Kidney tubule cell (primary cell): ENCODE measurements at regions not wholly inside any gene's neighbourhood (a gene's known extent, or its start where the extent isn't known, plus 50 kb on each side); places are given as distances from the start of the nearest gene placed in this dataset.
"Not testable (repeated sequence)": the region's sequence is repeated elsewhere in the genome, so short reads cannot be mapped to it uniquely, and the experiment has no call there.

Source experiments
- DNase-seq: peaks from one replicate; pipeline ENCODE4 v3.0.0-alpha.2; 2018; ENCODE audit warnings: low spot score

DNA sequence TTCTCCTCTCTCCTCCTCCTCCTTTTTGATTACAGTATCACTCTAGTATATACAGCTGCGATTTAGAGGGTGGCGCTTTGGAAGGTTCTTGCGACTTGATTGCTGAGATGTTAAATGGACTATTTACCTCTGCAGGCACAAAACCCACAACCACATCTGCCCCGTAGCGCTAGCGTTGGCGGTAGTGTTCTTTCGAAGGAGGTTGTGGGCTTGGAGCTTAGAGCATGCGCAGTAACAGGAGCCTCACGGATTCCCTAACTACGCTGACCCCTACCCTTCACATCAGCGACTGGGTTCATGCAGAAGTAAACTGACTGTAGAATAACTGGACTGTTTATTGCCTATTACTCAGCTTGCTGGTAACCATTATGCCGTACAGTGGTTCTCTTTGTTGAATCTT is 58.0 kb downstream of the CGGBP1 start:
- DNase-seq = no peak

DNA sequence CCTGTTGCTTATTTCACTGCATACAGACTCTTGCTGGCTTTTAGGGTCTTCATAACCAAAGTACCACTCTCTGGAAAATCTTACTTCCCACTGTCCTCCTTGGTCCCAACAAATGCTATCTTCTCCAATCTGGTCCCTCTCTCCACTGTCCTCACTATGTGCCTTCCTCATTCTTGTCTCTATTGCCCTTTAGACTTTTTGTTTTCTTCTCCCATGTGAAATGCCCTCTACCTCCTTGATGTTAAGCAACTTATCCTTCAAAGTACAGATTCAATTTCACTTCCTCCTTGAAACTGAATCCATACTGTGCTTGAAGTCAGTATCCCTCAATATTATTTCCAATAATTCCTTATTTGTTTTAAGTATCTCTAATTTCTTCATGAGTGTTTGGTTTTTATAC is 60.8 kb downstream of the CGGBP1 start:
- DNase-seq = no peak

DNA sequence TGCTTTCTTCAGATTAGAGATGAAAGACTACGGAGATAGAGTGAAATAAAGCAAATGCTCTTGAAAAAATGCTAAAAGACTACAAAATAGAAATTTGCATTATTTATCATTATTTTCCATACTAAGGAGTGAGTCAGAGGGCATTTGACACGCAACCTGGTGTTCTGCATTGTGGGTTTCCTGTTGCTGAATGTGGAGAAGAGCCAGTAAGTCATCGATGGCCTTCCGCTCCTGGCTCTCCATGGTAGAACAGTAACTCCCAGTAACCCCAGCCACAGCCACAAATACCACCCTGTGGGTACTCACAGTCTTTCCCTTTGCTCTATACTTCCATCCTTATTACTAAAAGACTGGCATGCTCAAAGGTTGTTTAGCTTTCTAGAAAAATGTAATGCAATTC is 61.5 kb downstream of the CGGBP1 start:
- peak; percentile 80 for DNase-seq

DNA sequence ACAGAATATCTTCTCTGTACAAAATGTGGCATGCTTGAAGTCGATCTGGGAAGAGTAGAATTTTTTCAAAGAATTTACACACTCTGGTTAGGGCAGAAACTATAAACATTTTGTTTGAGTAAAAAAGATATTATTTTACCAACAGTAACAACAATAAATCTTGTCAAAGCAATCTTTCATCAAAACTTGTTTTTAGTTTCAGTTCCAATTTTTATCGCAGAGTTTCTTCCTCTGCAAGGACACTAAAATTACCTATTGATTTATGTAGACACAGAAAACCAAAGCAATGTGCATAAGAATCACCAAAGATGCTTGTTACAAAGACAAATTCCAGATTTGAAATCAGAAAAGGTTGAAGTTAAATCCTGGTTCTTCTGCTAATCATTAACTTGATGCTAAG is 61.9 kb downstream of the CGGBP1 start:
- DNase-seq = no peak

DNA sequence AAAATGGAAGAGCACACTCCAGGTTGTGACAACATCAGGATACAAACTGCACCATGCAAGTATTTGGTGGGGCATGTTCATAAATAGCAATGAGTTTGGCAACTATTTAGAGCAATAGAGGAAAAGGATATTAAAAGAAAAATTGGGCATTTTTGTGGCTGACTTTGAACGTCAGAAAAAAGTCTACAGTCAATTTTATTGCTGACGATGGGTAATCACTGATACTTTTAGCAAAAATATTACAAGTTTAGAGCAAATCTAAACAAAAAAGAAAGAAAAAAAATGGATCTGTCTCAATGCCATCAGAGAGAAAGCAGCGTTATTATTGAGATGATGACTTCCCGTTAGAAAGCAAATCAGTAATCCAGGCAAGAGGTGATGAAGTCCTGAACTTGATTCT is 65.2 kb downstream of the CGGBP1 start:
- no peak for DNase-seq

DNA sequence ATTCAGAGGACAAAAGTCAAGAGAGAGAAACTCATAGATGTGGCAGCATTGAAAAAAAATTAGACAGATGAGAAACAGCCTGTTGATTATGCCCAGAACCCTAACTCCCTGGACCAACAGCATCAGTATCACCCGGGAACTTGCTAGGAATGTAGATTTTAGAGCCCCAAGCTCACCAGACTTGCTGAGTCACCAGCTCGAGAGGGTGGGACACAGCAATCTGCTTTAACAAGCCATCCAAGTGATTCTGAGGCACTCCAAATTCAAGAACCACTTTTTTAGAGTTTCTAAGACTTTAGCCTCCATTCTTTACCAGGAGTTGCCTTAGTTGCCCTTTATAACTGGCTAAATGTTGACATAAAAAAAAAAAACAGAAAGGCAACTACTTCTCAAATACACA is 70.9 kb downstream of the CGGBP1 start:
- no peak for DNase-seq

DNA sequence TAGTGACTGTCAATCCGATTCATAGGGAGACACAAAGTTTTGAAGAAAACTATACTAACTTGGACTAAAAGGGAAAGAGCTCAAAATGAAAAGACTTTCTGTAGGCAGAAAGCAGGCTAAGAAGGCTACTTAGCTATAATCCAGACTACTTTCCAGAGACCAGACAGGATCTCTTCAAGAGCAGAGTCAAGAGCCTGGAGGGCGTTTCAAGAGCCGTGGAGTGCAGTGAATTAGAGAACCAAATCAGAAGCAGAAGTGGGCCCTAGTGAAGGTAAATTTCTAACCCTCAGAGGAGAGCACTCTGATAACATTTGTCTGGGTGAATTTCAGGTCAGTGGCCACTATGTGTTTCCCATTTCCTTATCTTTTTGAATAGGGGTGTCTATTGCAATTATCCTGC is 76.4 kb downstream of the CGGBP1 start:
- no peak for DNase-seq

DNA sequence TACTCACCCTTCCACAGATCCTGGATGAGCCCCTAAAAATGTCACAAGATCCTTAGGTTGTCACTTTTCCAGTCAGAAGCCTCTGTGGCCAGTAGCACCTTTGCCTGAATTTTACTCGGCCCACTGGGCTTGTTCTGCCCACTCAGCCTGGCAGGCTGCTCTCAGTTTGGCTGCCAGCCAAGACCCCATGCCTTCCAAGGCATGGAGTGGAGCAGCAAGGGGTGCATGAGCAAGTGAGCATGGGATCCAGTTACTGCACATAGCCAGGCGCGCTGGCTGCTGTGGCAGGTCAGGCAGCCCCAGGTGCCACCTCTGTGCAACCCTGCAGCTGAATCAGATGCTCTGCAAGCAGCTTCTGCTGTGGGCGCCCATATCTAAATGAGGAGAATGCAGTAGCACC is 79.3 kb downstream of the CGGBP1 start:
- DNase-seq = no peak

DNA sequence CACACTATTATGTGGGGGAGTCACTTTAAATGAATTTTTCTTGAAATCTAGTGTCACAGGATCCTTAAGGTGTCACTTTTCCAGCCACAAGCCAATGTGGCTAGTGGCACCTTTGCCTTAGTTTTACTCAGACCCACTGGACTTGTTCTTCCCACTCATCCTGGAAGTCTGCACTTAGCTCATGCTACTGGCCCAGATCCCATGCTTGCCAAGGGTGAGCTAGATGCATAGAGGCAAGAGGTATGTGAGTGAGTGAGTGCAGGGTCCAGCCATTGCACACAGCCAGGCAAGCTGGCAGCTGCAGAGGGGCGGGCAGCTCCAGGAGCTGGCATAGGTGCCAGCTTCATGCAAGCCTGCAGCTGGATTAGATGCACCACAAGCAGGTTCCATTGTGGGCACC is 81.0 kb downstream of the CGGBP1 start:
- no peak for DNase-seq

DNA sequence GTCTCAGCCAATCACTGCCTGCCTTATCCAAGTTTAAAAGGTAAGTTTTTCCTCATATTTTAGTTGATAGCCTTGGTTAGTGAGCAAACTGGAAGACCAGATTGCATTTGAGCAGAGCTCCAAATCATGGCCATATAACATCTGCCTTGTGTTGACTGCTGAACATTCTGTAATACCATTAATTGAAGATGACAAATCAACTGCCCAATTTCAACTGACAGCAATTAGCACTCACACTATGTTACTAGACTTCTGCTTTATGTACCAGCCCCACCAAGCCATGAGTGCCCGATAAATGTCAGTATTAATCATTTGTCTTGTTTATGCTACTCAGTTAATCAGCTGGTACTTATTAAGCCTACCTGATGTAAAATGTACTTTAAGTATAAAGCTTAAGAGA is 83.1 kb downstream of the CGGBP1 start:
- no peak for DNase-seq

DNA sequence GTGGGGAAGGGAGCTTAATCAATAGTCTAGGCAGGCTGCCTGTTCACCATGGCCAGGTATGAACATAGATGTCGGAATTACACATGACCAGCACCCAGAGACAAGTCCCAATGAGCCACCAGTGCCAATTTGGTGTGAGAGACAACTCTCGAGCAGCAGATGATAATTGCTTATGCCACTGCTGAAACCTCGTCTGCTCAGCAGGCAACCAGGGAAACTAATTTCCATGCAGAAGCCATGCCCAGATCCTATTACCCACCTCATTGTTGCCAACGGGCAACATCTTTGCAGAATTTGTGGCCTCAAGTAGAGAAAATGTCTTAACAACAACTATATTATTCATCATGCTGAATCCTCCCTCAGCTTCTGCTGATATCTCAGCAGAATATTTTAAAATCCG is 84.9 kb downstream of the CGGBP1 start:
- no peak for DNase-seq

DNA sequence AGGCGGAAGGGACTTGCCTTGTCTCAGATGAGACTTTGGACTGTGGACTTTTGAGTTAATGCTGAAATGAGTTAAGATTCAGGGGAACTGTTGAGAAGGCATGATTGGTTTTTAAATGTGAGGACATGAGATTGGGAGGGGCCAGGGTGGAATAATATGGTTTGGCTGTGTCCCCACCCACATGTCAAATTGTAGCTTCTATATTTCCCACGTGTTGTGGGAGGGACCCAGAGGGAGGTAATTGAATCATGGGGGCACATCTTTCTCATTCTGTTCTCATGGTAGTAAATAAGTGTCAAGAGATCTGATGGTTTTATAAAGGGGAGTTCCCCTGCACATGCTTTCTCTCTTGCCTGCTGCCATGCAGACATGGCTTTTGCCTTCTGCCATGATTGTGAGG is 89.2 kb downstream of the CGGBP1 start:
- no peak for DNase-seq

DNA sequence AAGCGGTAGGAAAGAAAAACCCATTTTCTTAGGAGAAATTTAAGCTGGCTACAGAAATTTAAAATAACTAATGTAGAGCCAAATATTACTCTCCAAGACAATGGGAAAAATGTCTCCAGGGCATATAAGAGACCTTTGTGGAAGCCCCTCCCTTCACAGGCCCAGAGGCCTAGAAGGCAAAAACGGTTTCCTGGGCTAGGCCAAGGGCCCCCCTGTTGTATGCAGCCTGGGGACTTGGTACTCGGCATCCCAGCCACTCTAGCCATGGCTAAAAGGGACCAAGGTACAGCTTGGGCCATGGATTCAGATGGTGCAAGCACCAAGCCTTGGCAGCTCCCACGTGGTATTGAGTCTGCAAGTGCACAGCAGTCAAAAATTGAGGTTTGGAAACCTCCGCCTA is 90.1 kb downstream of the CGGBP1 start:
- no peak for DNase-seq

DNA sequence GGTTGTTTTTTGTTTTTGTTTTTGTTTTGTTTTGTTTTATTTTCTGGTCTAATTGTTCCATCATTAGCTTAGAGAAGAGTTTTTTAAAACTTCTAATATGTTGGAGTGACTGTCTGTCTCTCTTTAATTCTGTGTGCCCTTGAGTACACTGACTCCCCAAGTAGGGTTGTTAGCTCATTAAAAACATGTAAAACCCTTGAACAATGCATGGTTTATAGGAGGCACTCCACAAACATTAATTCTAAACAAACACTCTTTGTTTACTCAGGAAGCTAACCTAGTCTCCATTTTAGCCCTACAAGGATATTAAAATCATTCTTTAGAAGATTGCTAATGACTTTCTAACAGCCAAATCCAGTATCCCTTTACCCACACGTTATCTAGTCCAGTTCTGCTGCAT is 100.5 kb downstream of the CGGBP1 start:
- no peak for DNase-seq

DNA sequence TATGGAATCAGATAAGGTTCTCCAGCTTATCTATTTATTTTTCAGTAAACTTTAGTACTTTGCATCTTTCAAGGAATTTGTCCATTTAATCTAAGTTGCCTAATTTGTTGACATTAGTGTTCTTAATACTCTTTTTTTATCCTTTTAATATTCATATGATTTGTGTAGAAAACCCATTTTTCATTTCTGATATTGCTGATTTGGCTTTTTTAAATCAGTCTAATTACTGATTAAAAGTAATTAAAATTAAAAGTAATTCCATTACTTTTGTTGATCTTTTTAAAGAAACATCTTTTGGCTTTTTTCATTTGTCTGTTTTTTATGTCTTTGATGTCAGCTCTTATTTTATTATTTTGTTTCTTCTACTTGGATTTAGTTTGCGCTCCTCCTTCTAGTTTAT is 101.2 kb downstream of the CGGBP1 start:
- DNase-seq = no peak

DNA sequence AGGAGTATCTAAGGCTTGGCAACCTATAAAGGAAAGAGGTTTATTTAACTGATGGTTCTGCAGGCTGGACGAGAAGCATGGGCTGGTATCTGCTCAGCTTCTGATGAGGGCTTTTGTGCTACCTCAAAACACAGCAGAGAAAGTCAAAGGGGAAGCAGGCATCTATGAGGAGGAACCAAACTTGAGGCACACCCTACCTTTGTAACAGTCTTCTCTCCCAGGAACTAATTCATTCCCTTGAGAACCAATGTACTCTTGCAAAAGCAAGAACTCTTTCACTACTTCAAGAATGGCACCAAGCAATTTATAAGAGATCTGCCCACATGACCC is 109.0 kb downstream of the CGGBP1 start:
- DNase-seq = no peak

DNA sequence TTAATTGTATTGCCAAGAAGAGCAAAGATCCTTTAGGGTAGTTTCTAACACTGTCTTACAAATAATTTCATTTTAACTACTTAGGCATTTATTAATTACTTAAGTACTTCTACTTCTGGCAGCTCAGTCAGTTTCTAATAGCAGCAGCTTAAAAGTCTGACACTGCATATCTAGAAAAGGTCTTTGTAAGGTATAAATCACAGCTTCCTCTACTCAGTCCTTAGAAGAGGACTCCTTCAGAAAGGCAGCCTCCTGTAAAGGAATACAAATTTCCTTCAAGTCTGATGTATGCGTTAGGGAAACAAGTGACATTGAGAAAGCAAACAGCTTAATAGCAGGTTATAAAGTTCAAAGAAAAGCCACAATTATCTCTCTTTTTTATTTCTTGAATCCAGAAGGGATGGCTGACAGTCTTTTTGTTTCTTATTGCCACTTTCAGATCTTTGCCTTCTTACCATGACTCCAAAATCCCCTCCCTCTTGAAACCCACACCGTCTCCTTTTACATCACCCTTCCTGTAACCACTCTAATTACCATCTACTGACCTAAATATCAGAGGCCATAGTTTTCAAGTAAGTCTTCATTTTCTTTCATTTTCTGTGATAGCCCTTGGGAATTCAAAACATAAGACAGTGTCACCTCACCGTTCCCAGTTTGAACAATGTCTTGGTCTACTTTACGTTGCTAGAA is 109.5 kb downstream of the CGGBP1 start:
- no peak for DNase-seq

DNA sequence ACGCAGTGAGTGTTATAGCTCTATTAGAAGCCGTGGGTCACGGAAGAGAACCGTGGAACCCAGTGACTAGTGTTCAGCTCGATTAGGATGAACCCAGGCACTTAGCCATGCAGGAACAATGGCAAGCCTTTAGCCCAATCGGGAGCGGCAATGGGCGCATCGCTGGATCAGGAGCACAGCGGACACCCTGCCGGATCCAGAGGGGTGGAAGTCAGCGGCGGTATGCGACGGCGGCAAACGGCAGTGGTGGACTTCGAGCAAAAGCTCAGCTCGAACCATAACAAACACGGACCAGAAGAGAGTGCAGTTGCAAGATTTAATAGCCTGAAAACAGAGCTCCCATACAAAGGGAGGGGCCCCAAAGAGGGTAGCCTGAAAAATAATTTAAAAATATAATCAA is 112.8 kb downstream of the CGGBP1 start:
- not testable (repeated sequence) for DNase-seq

DNA sequence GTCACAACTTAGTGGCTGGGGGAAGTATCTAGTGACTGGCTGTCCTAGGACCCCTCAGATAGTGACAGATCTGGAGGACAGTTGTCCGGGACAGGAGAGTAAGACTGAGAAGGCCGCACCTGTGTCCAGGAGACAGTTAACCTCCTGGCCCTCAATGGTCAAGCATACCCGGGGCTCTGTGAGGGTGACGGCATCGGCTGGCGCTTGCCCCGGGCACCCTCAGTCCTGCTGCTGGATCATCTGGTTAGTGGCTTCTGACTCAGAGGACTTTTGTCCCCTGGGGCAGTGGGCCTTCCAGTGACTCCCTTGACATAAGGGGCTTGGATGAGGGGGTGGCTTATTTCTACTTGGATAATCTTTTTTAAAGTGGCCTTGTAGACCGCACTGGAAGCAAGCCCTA is 116.5 kb downstream of the CGGBP1 start:
- DNase-seq = not testable (repeated sequence)

DNA sequence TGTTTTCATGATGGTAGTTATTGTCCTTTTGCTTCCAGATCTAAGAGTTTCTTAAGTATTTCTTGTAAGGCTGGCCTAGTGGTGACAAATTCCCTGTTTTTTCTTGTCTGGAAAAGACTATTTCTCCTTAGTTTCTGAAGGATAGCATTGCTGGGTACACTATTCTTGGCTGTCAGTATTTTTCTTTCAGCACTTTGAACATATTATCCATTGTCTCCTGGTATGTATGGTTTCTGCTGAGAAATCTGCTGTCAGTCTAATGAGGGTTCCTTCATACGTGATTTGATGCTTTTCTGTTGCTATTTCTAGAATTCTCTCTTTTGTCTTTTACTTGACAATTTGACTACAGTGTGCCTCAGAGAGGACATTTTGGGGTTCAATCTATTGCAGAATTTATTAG is 134.3 kb downstream of the CGGBP1 start:
- DNase-seq = no peak

DNA sequence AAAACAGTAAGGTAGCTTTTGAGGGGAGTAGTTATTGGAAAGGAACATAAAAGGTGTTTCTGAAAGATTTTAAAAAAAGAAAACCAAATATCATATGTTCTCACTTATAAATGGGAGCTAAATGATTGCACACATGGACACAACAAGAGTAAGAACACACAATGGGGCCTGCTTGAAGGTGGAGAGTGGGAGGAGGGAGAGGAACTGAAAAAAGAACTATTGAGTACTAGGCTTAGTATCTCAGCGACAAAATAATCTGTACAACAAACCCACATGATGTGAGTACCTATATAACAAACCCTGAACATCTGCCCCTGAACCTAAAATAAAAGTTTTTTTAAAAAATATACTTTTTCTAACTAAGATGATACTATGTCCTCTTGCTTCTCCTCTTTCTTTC is 138.3 kb downstream of the CGGBP1 start:
- DNase-seq = no peak

DNA sequence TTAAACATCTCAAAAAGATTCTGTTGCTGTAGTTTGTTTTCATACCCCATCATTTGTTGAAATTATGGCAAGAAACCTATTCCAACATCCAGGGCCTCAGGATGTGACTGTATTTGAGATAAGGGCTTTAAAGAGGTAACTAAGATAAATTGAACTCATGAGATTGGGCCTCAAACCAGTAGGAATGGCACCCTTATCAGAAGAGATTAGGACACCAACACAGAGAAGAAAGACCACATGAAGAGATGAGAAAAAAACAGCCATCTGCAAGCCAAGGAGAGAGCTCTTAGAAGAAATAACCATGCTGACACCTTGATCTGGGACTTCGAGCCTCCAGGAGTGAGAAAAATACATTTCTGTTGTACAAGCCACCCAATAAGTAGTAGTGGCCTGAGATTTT is 157.7 kb downstream of the CGGBP1 start:
- DNase-seq = no peak

DNA sequence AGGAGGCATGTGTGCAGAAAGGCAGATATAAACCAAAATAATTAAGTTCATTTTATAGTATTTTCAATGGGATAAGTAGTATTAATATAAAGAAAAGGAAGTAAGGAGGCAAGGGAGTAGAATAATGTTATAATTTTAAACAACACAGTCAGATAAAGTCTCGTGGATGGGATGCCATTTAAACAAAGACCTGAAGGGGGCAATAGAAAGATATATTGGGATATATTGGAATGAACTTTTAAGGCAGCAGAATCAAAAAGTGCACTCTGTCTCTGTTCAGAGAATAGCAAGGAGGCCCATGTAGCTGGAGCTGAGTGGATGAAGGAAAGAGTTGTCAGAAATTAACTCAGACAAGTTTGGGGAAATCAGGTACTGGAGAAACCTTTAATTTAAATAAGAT is 158.7 kb downstream of the CGGBP1 start:
- DNase-seq = no peak

DNA sequence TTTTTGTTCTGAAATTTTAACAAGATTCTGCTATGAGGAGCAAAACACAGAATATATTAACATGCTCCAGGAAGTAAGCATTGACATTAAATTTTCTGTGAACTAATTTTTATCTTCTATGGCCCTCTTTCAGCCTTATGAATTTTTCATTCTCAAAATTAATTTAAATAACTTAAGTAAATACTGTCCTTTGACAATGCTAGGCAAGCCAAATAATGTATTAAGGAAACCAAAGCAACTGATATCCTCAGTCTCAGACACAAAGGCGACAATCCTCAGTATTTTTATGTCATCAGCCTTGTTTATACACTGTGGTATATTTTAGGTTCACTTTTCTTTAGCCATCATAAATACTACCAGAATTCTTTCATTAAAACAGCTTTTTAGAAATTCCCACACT is 159.8 kb downstream of the CGGBP1 start:
- no peak for DNase-seq

DNA sequence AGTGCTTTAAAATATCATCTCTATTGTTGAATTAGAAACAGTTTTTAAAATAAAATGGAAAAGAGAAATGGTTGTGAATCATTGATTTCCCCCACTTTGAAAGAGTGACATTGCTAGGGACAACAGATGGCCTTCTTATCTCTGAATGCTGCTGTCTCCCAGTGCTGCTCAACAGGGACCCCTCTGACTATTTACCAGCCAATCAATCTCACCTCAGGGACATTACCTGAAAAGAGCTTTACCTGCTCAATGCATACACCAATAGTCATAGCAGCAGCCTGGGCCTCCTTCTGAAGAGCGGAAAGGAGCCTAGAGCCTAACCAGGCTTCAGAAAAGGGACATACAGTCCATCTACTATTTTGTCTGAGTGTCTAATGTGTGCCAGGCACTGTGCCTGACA is 162.8 kb downstream of the CGGBP1 start:
- DNase-seq = no peak
